ENCODE measurements at regions not wholly inside any gene's neighbourhood (a gene's known extent, or its start where the extent isn't known, plus 50 kb on each side); places are given as distances from the start of the nearest gene placed in this dataset.

DNA sequence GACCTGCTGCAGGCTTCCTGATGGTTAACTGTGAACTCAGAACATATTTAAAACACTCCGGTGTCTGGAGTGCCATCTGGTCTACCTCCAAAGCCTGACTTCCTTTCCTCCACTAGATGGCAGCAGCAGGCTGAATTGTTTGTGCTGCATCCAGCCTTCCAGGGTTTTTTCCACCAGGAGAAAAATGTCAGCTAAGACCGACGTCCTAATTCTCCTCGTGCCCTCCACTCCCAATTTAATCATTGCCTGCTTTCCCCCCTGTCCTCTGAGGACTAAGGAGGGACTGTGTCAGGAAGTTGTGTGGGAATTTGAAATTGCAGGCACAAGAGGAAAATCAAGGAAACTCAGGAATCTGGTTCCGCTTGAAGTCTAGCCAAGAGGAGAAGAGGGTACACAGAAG lies 165.2 kb upstream of the UMPS start:
- DNase-seq (ENCODE audit: extremely low read depth, low read depth): peak; percentile 53
- no peak overlapping the region for H3K4me3 ChIP-seq (replicated peaks; ENCODE audit: low read depth, low read length)
- TF ChIP-seq, protein P1, sequence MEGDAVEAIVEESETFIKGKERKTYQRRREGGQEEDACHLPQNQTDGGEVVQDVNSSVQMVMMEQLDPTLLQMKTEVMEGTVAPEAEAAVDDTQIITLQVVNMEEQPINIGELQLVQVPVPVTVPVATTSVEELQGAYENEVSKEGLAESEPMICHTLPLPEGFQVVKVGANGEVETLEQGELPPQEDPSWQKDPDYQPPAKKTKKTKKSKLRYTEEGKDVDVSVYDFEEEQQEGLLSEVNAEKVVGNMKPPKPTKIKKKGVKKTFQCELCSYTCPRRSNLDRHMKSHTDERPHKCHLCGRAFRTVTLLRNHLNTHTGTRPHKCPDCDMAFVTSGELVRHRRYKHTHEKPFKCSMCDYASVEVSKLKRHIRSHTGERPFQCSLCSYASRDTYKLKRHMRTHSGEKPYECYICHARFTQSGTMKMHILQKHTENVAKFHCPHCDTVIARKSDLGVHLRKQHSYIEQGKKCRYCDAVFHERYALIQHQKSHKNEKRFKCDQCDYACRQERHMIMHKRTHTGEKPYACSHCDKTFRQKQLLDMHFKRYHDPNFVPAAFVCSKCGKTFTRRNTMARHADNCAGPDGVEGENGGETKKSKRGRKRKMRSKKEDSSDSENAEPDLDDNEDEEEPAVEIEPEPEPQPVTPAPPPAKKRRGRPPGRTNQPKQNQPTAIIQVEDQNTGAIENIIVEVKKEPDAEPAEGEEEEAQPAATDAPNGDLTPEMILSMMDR (IDR thresholded peaks at IDR 0.05; ENCODE audit: low read depth, low read length, missing control alignments): peak; percentile 91

DNA sequence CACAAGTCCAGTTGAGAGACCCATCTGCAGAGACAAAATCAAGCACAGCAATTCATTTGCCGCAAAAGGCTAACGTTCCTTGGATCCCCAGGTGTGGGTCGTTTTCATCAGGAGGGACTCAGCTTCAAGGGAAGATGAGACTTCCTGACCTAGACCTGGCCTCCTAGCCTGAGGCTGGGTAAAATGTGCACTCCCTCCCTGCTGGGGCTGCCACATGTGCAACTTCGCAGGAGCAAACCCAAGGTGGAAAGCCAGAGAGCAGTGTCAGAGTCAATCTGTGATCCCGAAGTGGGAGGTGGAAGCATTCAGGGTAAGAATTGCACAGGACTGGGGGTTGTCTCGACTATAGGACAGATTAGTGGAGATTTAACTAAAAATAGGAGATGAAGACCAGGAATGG lies 164.7 kb upstream of the UMPS start:
- no peak overlapping the region for H3K4me3 ChIP-seq (replicated peaks; ENCODE audit: low read depth, low read length)
- no peak for DNase-seq (ENCODE audit: extremely low read depth, low read depth)
- TF ChIP-seq, protein P1 (IDR thresholded peaks at IDR 0.05; ENCODE audit: low read depth, low read length, missing control alignments): no peak

DNA sequence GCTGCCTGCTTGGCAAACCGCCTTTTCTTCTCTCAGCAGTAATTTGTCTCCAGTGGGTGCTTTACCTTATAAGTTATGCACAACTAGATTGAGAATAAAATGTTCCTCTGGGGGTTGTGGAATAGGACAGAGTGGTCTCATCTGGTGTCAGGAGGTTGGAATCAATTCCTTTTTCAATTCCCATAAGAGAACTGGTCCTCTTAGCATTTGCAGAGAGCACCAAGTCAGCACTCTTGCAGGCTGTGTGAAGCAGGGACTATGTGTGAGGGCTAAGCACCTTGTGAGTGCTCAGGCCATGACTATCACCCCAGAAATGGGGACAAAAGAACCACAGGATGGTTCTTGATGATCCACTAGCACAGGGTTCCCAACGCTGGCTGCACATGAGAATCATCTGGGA lies 163.6 kb upstream of the UMPS start:
- DNase-seq (ENCODE audit: extremely low read depth, low read depth): no peak
- TF ChIP-seq, protein P1 (IDR thresholded peaks at IDR 0.05; ENCODE audit: low read depth, low read length, missing control alignments): no peak
- H3K4me3 ChIP-seq (replicated peaks; ENCODE audit: low read depth, low read length): no peak overlapping the region

DNA sequence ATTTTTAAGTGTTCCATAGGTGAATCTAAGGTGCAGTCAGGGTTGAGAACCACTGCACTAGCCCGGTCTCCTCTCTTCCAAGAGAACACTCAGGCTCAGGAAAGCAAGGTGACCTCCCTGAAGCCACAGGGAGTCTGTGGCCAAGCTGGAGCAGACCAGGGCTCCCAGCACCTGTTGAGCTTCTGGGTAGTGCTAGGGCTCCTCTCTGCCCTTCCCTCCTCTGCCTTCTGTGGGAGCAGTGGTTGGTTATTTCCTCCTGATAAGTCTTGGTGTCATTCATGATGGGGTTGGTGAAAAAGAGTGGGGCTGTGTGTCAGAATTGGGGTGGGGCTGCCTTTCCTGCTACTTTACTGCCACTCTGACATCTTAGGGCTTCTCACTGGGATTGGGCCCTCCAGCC lies 163.1 kb upstream of the UMPS start:
- no peak for DNase-seq (ENCODE audit: extremely low read depth, low read depth)
- no peak overlapping the region for H3K4me3 ChIP-seq (replicated peaks; ENCODE audit: low read depth, low read length)
- TF ChIP-seq, protein P1 (IDR thresholded peaks at IDR 0.05; ENCODE audit: low read depth, low read length, missing control alignments): no peak

DNA sequence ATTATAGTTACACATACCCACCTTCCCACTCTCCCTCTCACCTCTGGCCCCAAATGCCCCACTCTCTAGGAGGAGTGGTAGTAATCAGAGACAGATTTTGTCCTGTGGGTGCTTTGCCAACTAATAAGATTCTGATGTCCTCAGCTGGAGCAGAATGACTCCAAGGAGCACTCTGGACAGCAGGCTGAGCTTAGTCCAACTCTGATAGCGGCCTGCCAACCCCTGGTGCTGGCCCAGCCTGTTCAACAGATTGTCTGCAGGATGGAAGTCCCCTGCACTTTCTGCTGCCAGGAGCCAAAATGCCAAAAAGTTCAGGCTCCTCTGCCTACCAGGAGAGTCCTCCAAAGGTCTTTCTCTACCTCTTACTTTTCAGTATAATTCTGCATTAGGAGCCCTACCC lies 160.5 kb upstream of the UMPS start:
- no peak overlapping the region for H3K4me3 ChIP-seq (replicated peaks; ENCODE audit: low read depth, low read length)
- DNase-seq (ENCODE audit: extremely low read depth, low read depth): no peak
- TF ChIP-seq, protein P1 (IDR thresholded peaks at IDR 0.05; ENCODE audit: low read depth, low read length, missing control alignments): no peak

DNA sequence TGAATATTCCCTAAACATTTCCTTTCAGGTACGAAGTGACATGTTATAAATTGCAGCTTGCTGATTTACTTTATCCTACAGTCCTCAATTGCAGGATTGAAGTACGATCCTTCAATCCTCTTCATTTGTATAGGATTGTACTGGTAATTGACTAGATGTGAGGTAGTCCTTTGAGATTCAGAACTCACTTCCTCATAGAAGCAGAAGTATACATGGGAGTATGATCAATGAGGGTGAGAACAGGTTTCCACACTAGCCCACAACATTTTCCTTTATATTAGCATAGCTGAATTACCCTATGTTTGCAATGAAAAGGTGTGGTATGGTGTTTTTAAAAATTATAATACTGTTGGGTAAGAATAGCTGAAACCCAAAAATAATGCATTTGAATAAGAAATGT lies 160.0 kb upstream of the UMPS start:
- H3K4me3 ChIP-seq (replicated peaks; ENCODE audit: low read depth, low read length): no peak overlapping the region
- no peak for DNase-seq (ENCODE audit: extremely low read depth, low read depth)
- TF ChIP-seq, protein P1 (IDR thresholded peaks at IDR 0.05; ENCODE audit: low read depth, low read length, missing control alignments): no peak

DNA sequence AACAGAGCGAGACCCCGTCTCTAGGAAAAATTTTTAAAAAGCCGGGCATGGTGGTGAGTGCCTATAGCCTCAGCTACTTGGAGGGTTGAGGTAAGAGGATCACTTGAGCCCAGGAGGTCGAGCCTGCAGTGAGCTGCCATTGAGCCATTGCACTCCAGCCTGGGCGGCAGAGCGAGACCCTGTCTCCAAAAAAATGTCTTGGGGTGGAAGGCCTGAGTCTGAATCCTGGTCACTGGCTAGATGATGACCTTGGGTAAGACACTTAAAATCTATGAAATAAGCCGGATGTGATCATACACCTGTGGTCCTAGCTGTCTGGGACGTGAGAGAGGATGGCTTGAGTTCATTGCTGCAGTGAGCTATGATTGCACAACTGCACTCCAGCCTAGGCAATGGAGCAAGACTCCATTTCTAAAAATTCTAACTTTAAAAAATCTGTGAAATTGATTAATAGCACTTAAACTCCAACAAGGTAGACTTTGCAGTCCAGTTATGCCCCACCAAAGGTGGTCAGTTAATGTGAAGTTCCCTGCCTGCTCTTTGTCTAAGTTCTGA lies 157.3 kb upstream of the UMPS start:
- no peak overlapping the region for H3K4me3 ChIP-seq (replicated peaks; ENCODE audit: low read depth, low read length)
- DNase-seq (ENCODE audit: extremely low read depth, low read depth): no peak
- TF ChIP-seq, protein P1 (IDR thresholded peaks at IDR 0.05; ENCODE audit: low read depth, low read length, missing control alignments): no peak

Data from HFF-Myc (cell line).